ENCODE measurements at regions not wholly inside any gene's neighbourhood (a gene's known extent, or its start where the extent isn't known, plus 50 kb on each side); places are given as distances from the start of the nearest gene placed in this dataset.

- TF ChIP-seq CTCF (conservative IDR thresholded peaks at IDR 0.05; ENCODE audit: low read length) (no peak), EZH2phosphoT487 (IDR thresholded peaks at IDR 0.05; ENCODE audit: borderline replicate concordance) (no peak)
These were observed 158.0 kb upstream of the RBMS1 start for GRCh38 chr2:160651416-160652200.

Data from Loucy (cell line).